ENCODE measurements at regions not wholly inside any gene's neighbourhood (a gene's known extent, or its start where the extent isn't known, plus 50 kb on each side); places are given as distances from the start of the nearest gene placed in this dataset.

DNA sequence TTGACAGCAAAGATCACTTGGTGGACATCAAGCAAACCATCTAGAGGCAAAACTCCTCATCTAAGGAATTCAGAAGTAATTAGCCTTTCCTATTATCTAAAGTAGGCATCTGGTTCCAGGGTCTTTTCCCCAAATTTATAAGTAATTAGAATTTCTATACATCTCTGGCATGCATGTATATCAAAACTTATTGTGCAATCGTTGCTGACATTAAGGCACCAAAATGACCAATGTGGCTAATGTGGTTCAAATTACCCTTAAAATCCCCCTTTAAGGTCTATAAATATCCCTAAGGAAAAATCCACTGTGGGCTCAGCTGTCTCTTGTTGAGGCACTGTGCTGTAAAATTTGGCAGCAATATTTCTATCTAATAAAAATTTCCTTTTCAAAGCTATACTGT lies 695.9 kb upstream of the LRRTM4 start:
- H3K18ac ChIP-seq (ENCODE audit: insufficient read length, low read depth, low read length), result no peak overlapping the region
- H3K14ac ChIP-seq (ENCODE audit: insufficient read depth, low read length), result no peak overlapping the region
- H3K4ac ChIP-seq (ENCODE audit: low read depth, low read length), result no peak overlapping the region
- no peaks in the 10 kb centered on the region for H3K79me1 ChIP-seq (ENCODE audit: insufficient read depth, low read depth, low read length, poor library complexity, severe bottlenecking)
- no peak for DNase-seq
- no peaks in the 10 kb centered on the region for H3K79me2 ChIP-seq (ENCODE audit: insufficient read depth, low read length)
- H4K5ac ChIP-seq (ENCODE audit: insufficient read length, low read depth, low read length), result no peak overlapping the region
- no peak overlapping the region for H2BK15ac ChIP-seq (ENCODE audit: low read depth, low read length)
- Mint-ChIP-seq H3K36me3 (ENCODE audit: insufficient read depth in 1 of 3, low read depth in 3 of 3) (no peaks in the 10 kb centered on the region), H3K27me3 (ENCODE audit: low read depth) (no peaks in the 10 kb centered on the region), H3K9me3 (no peaks in the 10 kb centered on the region), H3K4me3 (no peak overlapping the region), H3K4me1 (no peaks in the 10 kb centered on the region), H3K27ac (no peak overlapping the region)
- no peak overlapping the region for H3K4me2 ChIP-seq (ENCODE audit: insufficient read depth, insufficient read length, low read length)
- no peak overlapping the region for H3T11ph ChIP-seq (ENCODE audit: low read length)
- no peak overlapping the region for H3K27ac ChIP-seq (ENCODE audit: insufficient read length, low read depth, low read length)
- H3K23me2 ChIP-seq (ENCODE audit: insufficient read length, low read depth, low read length, poor library complexity, severe bottlenecking), result no peaks in the 10 kb centered on the region
- H3K23ac ChIP-seq (ENCODE audit: insufficient read length, low read depth, low read length), result no peak overlapping the region
- TF ChIP-seq, protein P1, sequence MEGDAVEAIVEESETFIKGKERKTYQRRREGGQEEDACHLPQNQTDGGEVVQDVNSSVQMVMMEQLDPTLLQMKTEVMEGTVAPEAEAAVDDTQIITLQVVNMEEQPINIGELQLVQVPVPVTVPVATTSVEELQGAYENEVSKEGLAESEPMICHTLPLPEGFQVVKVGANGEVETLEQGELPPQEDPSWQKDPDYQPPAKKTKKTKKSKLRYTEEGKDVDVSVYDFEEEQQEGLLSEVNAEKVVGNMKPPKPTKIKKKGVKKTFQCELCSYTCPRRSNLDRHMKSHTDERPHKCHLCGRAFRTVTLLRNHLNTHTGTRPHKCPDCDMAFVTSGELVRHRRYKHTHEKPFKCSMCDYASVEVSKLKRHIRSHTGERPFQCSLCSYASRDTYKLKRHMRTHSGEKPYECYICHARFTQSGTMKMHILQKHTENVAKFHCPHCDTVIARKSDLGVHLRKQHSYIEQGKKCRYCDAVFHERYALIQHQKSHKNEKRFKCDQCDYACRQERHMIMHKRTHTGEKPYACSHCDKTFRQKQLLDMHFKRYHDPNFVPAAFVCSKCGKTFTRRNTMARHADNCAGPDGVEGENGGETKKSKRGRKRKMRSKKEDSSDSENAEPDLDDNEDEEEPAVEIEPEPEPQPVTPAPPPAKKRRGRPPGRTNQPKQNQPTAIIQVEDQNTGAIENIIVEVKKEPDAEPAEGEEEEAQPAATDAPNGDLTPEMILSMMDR (conservative IDR thresholded peaks at IDR 0.05), result no peak
- no peaks in the 10 kb centered on the region for H3K27me3 ChIP-seq (ENCODE audit: insufficient read depth, low read length)
- no peaks in the 10 kb centered on the region for H3K4me1 ChIP-seq (ENCODE audit: insufficient read depth, low read length)
- no peak overlapping the region for H2BK12ac ChIP-seq (ENCODE audit: insufficient read length, low read depth, low read length)
- H4K20me1 ChIP-seq (ENCODE audit: control insufficient read depth, insufficient read depth, insufficient read length), result no peaks in the 10 kb centered on the region
- no peak overlapping the region for H2BK120ac ChIP-seq (ENCODE audit: low read depth, low read length, poor library complexity, severe bottlenecking)
- no peak overlapping the region for H4K91ac ChIP-seq (ENCODE audit: insufficient read length, low read depth, low read length)
- no peak overlapping the region for H2AK5ac ChIP-seq (ENCODE audit: insufficient read length, low read length)
- WGBS (ENCODE audit: extremely low coverage, insufficient read length, low lambda C conversion rate), result no CpG with 5 or more reads among the region's 1 CpG
- H3K9ac ChIP-seq (ENCODE audit: extremely low read depth, insufficient read length, low read length), result no peak overlapping the region
- no peak overlapping the region for H4K8ac ChIP-seq (replicated peaks; ENCODE audit: insufficient read length, low read depth, low read length)
- no peak overlapping the region for H2BK20ac ChIP-seq (ENCODE audit: low read depth, low read length, poor library complexity, severe bottlenecking)
- no peaks in the 10 kb centered on the region for H3K9me3 ChIP-seq (ENCODE audit: control insufficient read depth, low read depth, low read length)
- H2AFZ ChIP-seq (ENCODE audit: low read length), result no peak overlapping the region
- no peak overlapping the region for H3K56ac ChIP-seq (ENCODE audit: insufficient read length, low read depth, low read length)
- no peak overlapping the region for H2BK5ac ChIP-seq (ENCODE audit: insufficient read length, low read length)

Measured in H9 (cell line).